AG04450 (cell line): ENCODE measurements at regions not wholly inside any gene's neighbourhood (a gene's known extent, or its start where the extent isn't known, plus 50 kb on each side); places are given as distances from the start of the nearest gene placed in this dataset.
"Not testable (repeated sequence)": the region's sequence is repeated elsewhere in the genome, so short reads cannot be mapped to it uniquely, and the experiment has no call there.

ENCODE experiments used
- CTCF ChIA-PET: fragments of 300-600, 350-600 bp; formaldehyde crosslinking; extraction: SDS; loops from one replicate; lab custom pipeline; 2022; ENCODE audit warnings: antibody characterized with exemption, inconsistent platforms; lab: Charles Lee
- POLR2A ChIA-PET: fragments of 350-600 bp; formaldehyde crosslinking; extraction: SDS; loops from one replicate; lab custom pipeline; 2021; ENCODE audit warnings: antibody characterized with exemption, inconsistent platforms; lab: Yijun Ruan, JAX
- DNase-seq: peaks from one replicate; pipeline ENCODE4 v3.0.0-alpha.2; 2011; ENCODE audit warnings: low read depth, low spot score
- H3K27ac ChIP-seq: one replicate; pipeline ENCODE4 v1.5.1; 2012; ENCODE audit warnings: low read depth, low read length, control low read depth
- H3K27me3 ChIP-seq: one replicate; pipeline ENCODE4 v1.6.0; 2012; ENCODE audit warnings: low read length; ENCODE audit not compliant: control insufficient read depth, insufficient read depth
- H3K4me3 ChIP-seq: 2 replicates; pipeline ENCODE4 v1.5.1; 2011; ENCODE audit warnings: mild to moderate bottlenecking, low read depth, low read length, control low read depth
- H3K9me3 ChIP-seq: 2 replicates; pipeline ENCODE4 v1.5.1; 2012; ENCODE audit warnings: low read length; ENCODE audit not compliant: control insufficient read depth, insufficient read depth
- CTCF ChIP-seq: IDR thresholded peaks from 2 replicates; pipeline ENCODE4 v1.5.1; 2011; ENCODE audit warnings: low read depth, low read length, control low read depth, inconsistent platforms

- no peak overlapping the region for H3K4me3 ChIP-seq
- POLR2A ChIA-PET: no interaction called here
- no peak overlapping the region for H3K27ac ChIP-seq
- CTCF ChIA-PET: no interaction called here
- no peak for TF ChIP-seq CTCF
- H3K27me3 ChIP-seq: no peaks in the 10 kb centered on the region
- H3K9me3 ChIP-seq: no peaks in the 10 kb centered on the region
- DNase-seq: no peak
Measured at GRCh38 chr12:71268598-71269280, 110.9 kb upstream of the TSPAN8 start.

- no peak overlapping the region for H3K27ac ChIP-seq
- no peak overlapping the region for H3K4me3 ChIP-seq
- no peak for TF ChIP-seq CTCF
- ChIA-PET CTCF (no interaction called here), POLR2A (no interaction called here)
- no peak for DNase-seq
- no peaks in the 10 kb centered on the region for H3K27me3 ChIP-seq
- H3K9me3 ChIP-seq: no peaks in the 10 kb centered on the region
Measured at GRCh38 chr12:71266606-71267005, 108.8 kb upstream of the TSPAN8 start.

- CTCF ChIA-PET, DNase-seq, H3K27me3 ChIP-seq, POLR2A ChIA-PET, H3K9me3 ChIP-seq, H3K27ac ChIP-seq, H3K4me3 ChIP-seq: not testable (repeated sequence)
Measured at GRCh38 chr12:71265731-71266130, 107.9 kb upstream of the TSPAN8 start.

GRCh38 chr12:71262466-71262865, 104.7 kb upstream of the TSPAN8 start:
- ChIA-PET POLR2A (no interaction called here), CTCF (no interaction called here)
- H3K27ac ChIP-seq: no peak overlapping the region
- H3K4me3 ChIP-seq: no peak overlapping the region
- H3K27me3 ChIP-seq: no peaks in the 10 kb centered on the region
- no peak for DNase-seq
- no peaks in the 10 kb centered on the region for H3K9me3 ChIP-seq
- TF ChIP-seq CTCF: no peak

- no peak for DNase-seq
- Histone ChIP-seq H3K9me3 (no peaks in the 10 kb centered on the region; the same call in none of the 2 replicates), H3K27ac (no peak overlapping the region), H3K27me3 (no peaks in the 10 kb centered on the region), H3K4me3 (no peak overlapping the region)
- ChIA-PET POLR2A (no interaction called here), CTCF (no interaction called here)
- TF ChIP-seq CTCF: no peak
Measured at GRCh38 chr12:71252473-71252872, 94.7 kb upstream of the TSPAN8 start.
